ENCODE measurements at regions not wholly inside any gene's neighbourhood (a gene's known extent, or its start where the extent isn't known, plus 50 kb on each side); places are given as distances from the start of the nearest gene placed in this dataset.

GRCh38 chr13:67299751-67300150, 69.6 kb upstream of the PCDH9 start:
- DNase-seq: no peak

- DNase-seq: no peak
These were observed 69.0 kb upstream of the PCDH9 start for GRCh38 chr13:67299072-67299635.

- DNase-seq: no peak
These were observed 68.2 kb upstream of the PCDH9 start for GRCh38 chr13:67298297-67298696.

GRCh38 chr13:67296511-67296910, 66.4 kb upstream of the PCDH9 start:
- no peak for DNase-seq

GRCh38 chr13:67292886-67293285, 62.8 kb upstream of the PCDH9 start:
- DNase-seq: no peak

- no peak for DNase-seq
These were observed 55.5 kb upstream of the PCDH9 start for GRCh38 chr13:67285611-67286010.

GRCh38 chr13:67283637-67284036, 53.5 kb upstream of the PCDH9 start:
- DNase-seq: no peak

GRCh38 chr13:67281466-67281865, 51.3 kb upstream of the PCDH9 start:
- no peak for DNase-seq

Measured in left hindlimb (tissue), 1 donor.